Upper lobe of left lung (tissue), 6 donors: ENCODE measurements at regions not wholly inside any gene's neighbourhood (a gene's known extent, or its start where the extent isn't known, plus 50 kb on each side); places are given as distances from the start of the nearest gene placed in this dataset.

Experiments used
- ATAC-seq, 2 donors: fragments of 200-7000 bp; cut with Tn5 transposase; one replicate each; pipeline ENCODE4 v1.9.1; 2022; ENCODE audit warnings: mild to moderate bottlenecking in 2 of 2, moderate library complexity in 2 of 2; ENCODE audit not compliant: low FRiP score in 2 of 2
- DNase-seq, 2 donors: peaks; one replicate each; pipeline ENCODE4 v3.0.0-alpha.2; 2019 to 2020
- H3K27ac ChIP-seq, 4 donors: fragments of 200-600 bp; sonication (generic); one replicate each; pipeline ENCODE4 v1.5.1; 2016 to 2019
- H3K27me3 ChIP-seq, 4 donors: fragments of 200-600 bp; sonication (generic); one replicate each; pipeline ENCODE4 v1.5.1; 2017 to 2019
- H3K36me3 ChIP-seq, 4 donors: fragments of 200-600 bp; sonication (generic); one replicate each; pipeline ENCODE4 v1.5.1; 2016 to 2019
- H3K4me1 ChIP-seq, 4 donors: fragments of 200-600 bp; sonication (generic); one replicate each; pipeline ENCODE4 v1.5.1; 2018 to 2019
- H3K4me3 ChIP-seq, 4 donors: fragments of 200-600 bp; sonication (generic); one replicate each; pipeline ENCODE4 v1.5.1; 2017 to 2019; ENCODE audit warnings: mild to moderate bottlenecking in 2 of 4, moderate library complexity in 1 of 4
- H3K9me3 ChIP-seq, 4 donors: fragments of 200-600 bp; sonication (generic); one replicate each; pipeline ENCODE4 v1.5.1; 2018 to 2019
- CTCF ChIP-seq, 6 experiments: fragments of 450-650 bp in 4 of 6; fragments of 200-600 bp in 2 of 6; sonication (generic) in 2 of 6; IDR thresholded peaks; one replicate each; pipeline ENCODE4 v1.5.1; 2016 to 2019; ENCODE audit warnings: antibody characterized with exemption in 6 of 6
- EP300 ChIP-seq, 4 donors: sonication (generic); formaldehyde crosslinking; IDR thresholded peaks; one replicate each; pipeline ENCODE4 v1.5.1; 2017; ENCODE audit warnings: antibody characterized with exemption in 4 of 4, control low read depth in 2 of 4
- POLR2A ChIP-seq, 4 donors: fragments of 450-650 bp; IDR thresholded peaks; one replicate each; pipeline ENCODE4 v1.5.1; 2016 to 2017; ENCODE audit warnings: antibody characterized with exemption in 4 of 4, mild to moderate bottlenecking in 2 of 4
- POLR2AphosphoS5 ChIP-seq, 2 donors: sonication (generic); formaldehyde crosslinking; IDR thresholded peaks; one replicate each; pipeline ENCODE4 v1.5.1; 2017; ENCODE audit warnings: antibody characterized with exemption in 2 of 2
- WGBS, 2 donors: methylation state at CpG; one replicate each; pipeline ENCODE4 v1.1.5; 2017 to 2018; 5-methylcytosine and 5-hydroxymethylcytosine counted together
- donor health status: DM: no; HTN: no; CAD: no; lungs with moderate emphysema.
- donor health status: DM: no; HTN: yes; CAD: no; lungs with severe emphysema.

GRCh38 chr12:124428136-124428791, 133.4 kb downstream of the RFLNA start:
- Histone ChIP-seq H3K27me3 (no peaks in the 10 kb centered on the region), H3K36me3 (peaks cover 24 to 62% (median 47%) of the 10 kb centered on the region in 4 donors), H3K9me3 (no peaks in the 10 kb centered on the region), H3K4me3 (no peak overlapping the region), H3K4me1 (peaks cover 54 to 64% (median 62%) of the 10 kb centered on the region in 4 donors), H3K27ac (peak overlapping the region; percentile 68 to 79 (median 74))
- WGBS, 2 donors: 49 to 62% methylated on average over 15 to 23 of the region's 23 CpGs
- DNase-seq: peak in 1 of 2 donors; percentile 71
- TF ChIP-seq CTCF (IDR thresholded peaks at IDR 0.05) (no peak), POLR2AphosphoS5 (IDR thresholded peaks at IDR 0.05) (no peak), POLR2A (IDR thresholded peaks at IDR 0.05) (no peak), EP300 (IDR thresholded peaks at IDR 0.05) (no peak)
- ATAC-seq: peak in 1 of 2 donors; percentile 20

GRCh38 chr12:124426594-124427555, 132.0 kb downstream of the RFLNA start:
- H3K27me3 ChIP-seq: no peaks in the 10 kb centered on the region
- WGBS, 2 donors: 82 to 83% methylated on average over 30 to 36 of the region's 42 CpGs

GRCh38 chr12:124425667-124426066, 130.8 kb downstream of the RFLNA start:
- H3K4me1 ChIP-seq: peaks cover 57 to 74% (median 65%) of the 10 kb centered on the region in 4 donors
- H3K9me3 ChIP-seq: no peaks in the 10 kb centered on the region
- 91 to 98% methylated on average over 4 to 6 of the region's 6 CpGs for WGBS, 2 donors
- no peak overlapping the region for H3K27ac ChIP-seq
- ATAC-seq (no peak), DNase-seq (no peak)
- no peak overlapping the region for H3K4me3 ChIP-seq
- H3K36me3 ChIP-seq: peaks cover 24 to 66% (median 52%) of the 10 kb centered on the region in 4 donors
- no peaks in the 10 kb centered on the region for H3K27me3 ChIP-seq
- TF ChIP-seq EP300 (IDR thresholded peaks at IDR 0.05) (no peak), POLR2AphosphoS5 (IDR thresholded peaks at IDR 0.05) (no peak), CTCF (IDR thresholded peaks at IDR 0.05) (no peak), POLR2A (IDR thresholded peaks at IDR 0.05) (no peak)

More at GRCh38 chr12:124426594-124427555, 132.0 kb downstream of the RFLNA start:
- DNase-seq (peak in 1 of 2 donors; percentile 79), ATAC-seq (no peak)
- Histone ChIP-seq H3K4me1 (peaks cover 54 to 64% (median 61%) of the 10 kb centered on the region in 4 donors), H3K36me3 (peaks cover 24 to 59% (median 47%) of the 10 kb centered on the region in 4 donors), H3K27ac (peak overlapping the region; percentile 68 to 79 (median 74)), H3K9me3 (no peaks in the 10 kb centered on the region), H3K4me3 (no peak overlapping the region)
- TF ChIP-seq CTCF (IDR thresholded peaks at IDR 0.05): no peak
- no peak for TF ChIP-seq POLR2AphosphoS5 (IDR thresholded peaks at IDR 0.05)
- TF ChIP-seq EP300 (IDR thresholded peaks at IDR 0.05): no peak
- TF ChIP-seq POLR2A (IDR thresholded peaks at IDR 0.05): no peak

GRCh38 chr12:124424516-124424905, 129.6 kb downstream of the RFLNA start:
- Histone ChIP-seq H3K4me3 (no peak overlapping the region), H3K9me3 (no peaks in the 10 kb centered on the region), H3K27ac (peak overlapping the region in 2 of 4 donors; percentile 86 to 93), H3K4me1 (peaks cover 54 to 72% (median 64%) of the 10 kb centered on the region in 4 donors), H3K36me3 (peaks cover 23 to 64% (median 51%) of the 10 kb centered on the region in 4 donors), H3K27me3 (no peaks in the 10 kb centered on the region)
- no peak for TF ChIP-seq EP300 (IDR thresholded peaks at IDR 0.05)
- no peak for TF ChIP-seq CTCF (IDR thresholded peaks at IDR 0.05)
- TF ChIP-seq POLR2AphosphoS5 (IDR thresholded peaks at IDR 0.05): no peak
- WGBS, 2 donors: 87 to 89% methylated on average over 4 to 10 of the region's 10 CpGs
- DNase-seq: no peak
- ATAC-seq: no peak
